CD4-positive, alpha-beta T cell treated with Interferon gamma for 1 hour (primary cell): ENCODE measurements at regions not wholly inside any gene's neighbourhood (a gene's known extent, or its start where the extent isn't known, plus 50 kb on each side); places are given as distances from the start of the nearest gene placed in this dataset.

Experiments used
- DNase-seq: peaks from one replicate; pipeline ENCODE4 v3.0.0-alpha.2; 2020

- no peak for DNase-seq
Observed at GRCh38 chr2:80854831-80855230, 550.3 kb upstream of the LRRTM1 start.

DNA sequence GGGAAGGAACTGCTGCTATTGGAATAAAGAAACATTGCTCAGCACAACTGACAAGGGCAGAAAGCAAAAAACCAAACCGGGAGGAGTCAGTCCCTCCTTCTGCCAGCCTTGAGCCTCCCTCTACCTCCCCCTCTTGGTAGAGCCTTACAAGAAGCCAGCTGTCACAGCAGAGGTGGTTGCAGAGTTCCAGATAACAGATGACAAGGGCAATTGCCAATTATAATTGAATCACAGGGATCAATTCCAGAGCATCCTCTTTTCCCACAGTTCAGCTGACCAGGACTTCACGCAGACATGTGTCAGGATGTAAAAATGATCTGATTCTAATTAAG is 548.2 kb upstream of the LRRTM1 start:
- no peak for DNase-seq

DNA sequence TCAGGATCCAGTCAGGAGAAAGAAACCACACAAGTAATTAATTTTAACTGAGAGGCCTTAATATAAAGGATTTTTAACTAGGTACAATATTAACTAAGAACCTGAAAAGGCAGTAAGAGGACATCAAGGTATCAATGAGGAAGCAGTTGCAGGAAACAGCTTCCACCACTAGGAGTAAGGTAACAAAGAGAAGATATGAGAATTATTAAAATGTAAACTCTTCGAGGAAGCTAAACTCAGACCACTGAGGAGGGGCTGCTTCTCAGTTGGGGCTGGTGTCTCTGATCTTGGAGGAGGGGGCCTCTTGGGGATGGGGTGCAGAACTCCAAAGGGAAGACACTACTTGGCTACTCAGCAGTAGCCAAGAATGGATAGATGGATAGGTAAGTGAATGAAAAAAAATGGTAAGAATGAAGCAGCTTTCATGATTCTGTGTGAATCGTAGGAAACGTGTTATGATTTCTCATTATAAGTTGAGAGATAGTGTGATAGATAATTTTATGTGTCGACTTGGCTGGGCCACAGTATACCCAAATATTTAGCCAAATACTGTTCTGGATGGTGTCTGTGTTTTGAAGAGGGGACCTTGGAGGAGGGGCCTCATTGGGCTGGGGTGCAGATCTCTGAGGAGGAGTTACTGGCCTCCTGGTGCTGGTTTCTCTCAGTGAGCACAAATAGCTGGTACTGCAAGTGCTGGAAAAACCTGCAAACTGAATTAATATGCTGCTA is 547.7 kb upstream of the LRRTM1 start:
- no peak for DNase-seq

DNA sequence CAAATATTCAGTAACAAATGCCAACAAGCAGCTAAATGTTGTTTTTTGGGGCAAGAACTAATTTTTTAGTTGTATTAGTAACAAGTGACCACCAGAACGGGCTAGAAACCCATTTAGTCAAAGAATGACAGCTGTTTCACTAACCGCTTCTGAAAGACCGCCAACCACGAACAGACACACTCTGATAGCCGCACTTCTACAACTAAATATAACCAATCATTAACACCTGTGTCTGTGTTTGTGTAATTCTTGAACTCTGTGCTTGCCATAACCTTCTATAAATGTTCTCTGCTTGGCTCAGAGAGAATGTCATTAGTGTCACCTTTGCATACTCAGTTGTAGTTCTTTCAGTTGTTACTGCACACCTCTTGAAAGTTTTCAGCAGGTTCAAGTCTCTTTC is 526.3 kb upstream of the LRRTM1 start:
- DNase-seq, result no peak

DNA sequence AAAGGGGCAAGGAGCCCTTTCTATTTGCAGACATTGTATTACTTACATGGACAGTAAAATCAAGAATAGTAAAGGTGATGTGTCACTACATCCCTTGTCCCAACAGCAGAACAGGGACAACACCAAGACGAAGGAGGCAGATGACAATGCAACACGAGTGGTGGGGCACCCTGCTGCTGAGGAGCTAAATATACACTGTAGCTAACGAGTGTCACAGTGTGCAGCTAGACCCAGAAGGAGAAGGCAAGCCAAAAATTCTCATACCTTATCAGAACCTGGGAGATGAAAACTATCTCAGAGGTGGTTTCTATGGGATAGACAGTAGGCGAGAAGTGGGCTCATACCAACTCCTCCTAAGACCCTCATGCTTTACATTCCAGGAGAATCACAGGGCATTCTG is 518.4 kb upstream of the LRRTM1 start:
- no peak for DNase-seq

- no peak for DNase-seq
Observed at GRCh38 chr2:80815259-80815658, 510.7 kb upstream of the LRRTM1 start.

- no peak for DNase-seq
Observed at GRCh38 chr2:80786584-80786983, 482.0 kb upstream of the LRRTM1 start.

- DNase-seq, result no peak
Observed at GRCh38 chr2:80778704-80779103, 474.2 kb upstream of the LRRTM1 start.

DNA sequence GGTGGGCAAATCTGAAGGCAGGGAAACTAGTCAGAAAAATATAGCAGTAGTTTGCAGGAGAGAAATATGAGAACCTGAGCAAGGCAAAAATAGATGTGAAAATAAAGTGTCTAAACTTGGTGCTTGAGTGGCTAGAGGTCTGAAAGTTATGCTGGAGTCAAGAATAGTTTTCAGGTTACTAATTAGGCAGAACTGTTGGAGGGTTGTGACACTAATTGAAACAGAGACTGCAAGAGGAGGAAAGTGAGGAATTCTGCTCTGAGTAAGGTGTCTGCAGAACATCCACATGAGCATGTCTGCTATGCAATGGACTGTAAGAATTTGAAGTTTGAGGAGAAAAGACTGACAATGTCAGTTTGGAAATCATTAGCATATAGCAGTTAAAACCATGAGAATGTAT is 444.0 kb upstream of the LRRTM1 start:
- no peak for DNase-seq

DNA sequence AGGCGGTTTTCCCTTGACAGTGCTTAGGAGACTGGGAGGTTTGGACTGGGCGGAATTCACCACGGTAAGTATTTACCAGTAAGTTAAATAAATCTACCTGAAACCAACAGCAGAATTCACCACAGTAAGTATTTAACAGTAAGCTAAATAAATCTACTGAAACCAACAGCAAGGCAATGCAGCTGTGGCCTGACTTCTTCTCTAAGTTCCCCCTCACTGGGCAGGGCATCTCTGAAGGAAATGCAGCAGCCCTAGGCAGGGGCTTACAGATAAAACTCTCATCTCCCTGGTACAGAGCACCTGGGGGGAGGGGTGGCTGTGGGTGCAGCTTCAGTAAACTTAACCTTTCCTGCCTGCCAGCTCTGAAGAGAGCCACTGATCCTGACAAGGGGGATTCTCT is 432.5 kb upstream of the LRRTM1 start:
- DNase-seq, result no peak

GRCh38 chr2:80725001-80725400 is 420.4 kb upstream of the LRRTM1 start:
- no peak for DNase-seq

GRCh38 chr2:80722803-80723202 is 418.3 kb upstream of the LRRTM1 start:
- DNase-seq, result no peak

- no peak for DNase-seq
Observed at GRCh38 chr2:80719607-80720006, 415.1 kb upstream of the LRRTM1 start.

GRCh38 chr2:80715433-80715832 is 410.9 kb upstream of the LRRTM1 start:
- no peak for DNase-seq

GRCh38 chr2:80711915-80712314 is 407.4 kb upstream of the LRRTM1 start:
- DNase-seq, result no peak

GRCh38 chr2:80706951-80707350 is 402.4 kb upstream of the LRRTM1 start:
- DNase-seq, result no peak

- no peak for DNase-seq
Observed at GRCh38 chr2:80706541-80706940, 402.0 kb upstream of the LRRTM1 start.

DNA sequence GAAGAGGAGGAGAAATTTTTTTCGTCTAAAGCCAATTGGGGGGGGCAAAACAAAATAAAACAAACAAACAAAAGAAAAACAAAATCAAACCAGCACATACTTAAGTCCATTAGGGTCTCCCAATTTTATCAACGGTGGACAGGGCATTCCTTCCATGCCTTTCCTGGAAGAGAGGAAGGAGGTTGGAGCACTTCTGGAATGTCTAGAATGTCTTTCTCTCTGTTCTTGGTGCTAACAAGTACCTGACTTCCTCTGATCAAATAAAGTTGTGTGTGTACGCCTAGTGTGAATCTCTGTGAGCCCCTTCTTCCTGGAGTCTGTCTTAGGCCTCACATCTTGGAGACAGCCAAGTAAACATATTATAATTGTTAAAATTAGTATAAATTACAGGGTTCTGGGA is 399.0 kb upstream of the LRRTM1 start:
- no peak for DNase-seq

- no peak for DNase-seq
Observed at GRCh38 chr2:80700961-80701360, 396.4 kb upstream of the LRRTM1 start.
